Esophagus squamous epithelium (tissue), 5 donors: ENCODE measurements at regions not wholly inside any gene's neighbourhood (a gene's known extent, or its start where the extent isn't known, plus 50 kb on each side); places are given as distances from the start of the nearest gene placed in this dataset.
A peak's percentile ranks its signal among the peaks of the same experiment; 100 is the strongest.
"Not testable (repeated sequence)": the region's sequence is repeated elsewhere in the genome, so short reads cannot be mapped to it uniquely, and the experiment has no call there.

Source experiments
- DNase-seq: peaks from one replicate; lab custom pipeline; 2025; lab: John Stamatoyannopoulos, UW
- H3K27ac ChIP-seq, 4 donors: fragments of 200-600 bp; sonication (generic); one replicate each; pipeline ENCODE4 v1.5.1; 2016 to 2019; ENCODE audit warnings: mild to moderate bottlenecking in 1 of 4
- H3K27me3 ChIP-seq, 4 donors: fragments of 200-600 bp; sonication (generic); 1 replicate in 3 of 4; 2 replicates in 1 of 4; pipeline versions ENCODE4 v1.5.1 to v1.6.0; 2017 to 2021; ENCODE audit warnings: antibody characterized with exemption in 1 of 4
- H3K36me3 ChIP-seq, 3 donors: fragments of 200-600 bp; sonication (generic); one replicate each; pipeline ENCODE4 v1.5.1; 2016 to 2019
- H3K4me1 ChIP-seq, 3 donors: fragments of 200-600 bp; sonication (generic); one replicate each; pipeline ENCODE4 v1.5.1; 2017 to 2019
- H3K4me3 ChIP-seq, 4 donors: fragments of 200-600 bp; sonication (generic); 1 replicate in 3 of 4; 2 replicates in 1 of 4; pipeline ENCODE4 v1.5.1; 2016 to 2019; ENCODE audit warnings: mild to moderate bottlenecking in 2 of 4, moderate library complexity in 1 of 4
- H3K9me3 ChIP-seq, 3 donors: fragments of 200-600 bp; sonication (generic); one replicate each; pipeline ENCODE4 v1.5.1; 2016 to 2019
- CTCF ChIP-seq, 6 experiments: fragments of 450-650 bp in 4 of 6; fragments of 200-600 bp in 2 of 6; sonication (generic) in 2 of 6; IDR thresholded peaks; one replicate each; pipeline ENCODE4 v1.5.1; 2016 to 2019; ENCODE audit warnings: antibody characterized with exemption in 6 of 6, mild to moderate bottlenecking in 4 of 6, moderate library complexity in 4 of 6
- POLR2A ChIP-seq, 4 donors: fragments of 450-650 bp; IDR thresholded peaks; one replicate each; pipeline ENCODE4 v1.6.1; 2017; ENCODE audit warnings: antibody characterized with exemption in 4 of 4, mild to moderate bottlenecking in 4 of 4, moderate library complexity in 3 of 4
- WGBS, 2 donors: methylation state at CpG; one replicate each; pipeline ENCODE4 v1.1.5; 2018; 5-methylcytosine and 5-hydroxymethylcytosine counted together
- intact Hi-C: fragments of 100-400 bp; cut with DNase I; formaldehyde crosslinking; loops from one replicate; pipeline ENCODE4 v1.15.0; 2022
- donor health status: DM: yes; HTN: yes; CAD: no.

DNA sequence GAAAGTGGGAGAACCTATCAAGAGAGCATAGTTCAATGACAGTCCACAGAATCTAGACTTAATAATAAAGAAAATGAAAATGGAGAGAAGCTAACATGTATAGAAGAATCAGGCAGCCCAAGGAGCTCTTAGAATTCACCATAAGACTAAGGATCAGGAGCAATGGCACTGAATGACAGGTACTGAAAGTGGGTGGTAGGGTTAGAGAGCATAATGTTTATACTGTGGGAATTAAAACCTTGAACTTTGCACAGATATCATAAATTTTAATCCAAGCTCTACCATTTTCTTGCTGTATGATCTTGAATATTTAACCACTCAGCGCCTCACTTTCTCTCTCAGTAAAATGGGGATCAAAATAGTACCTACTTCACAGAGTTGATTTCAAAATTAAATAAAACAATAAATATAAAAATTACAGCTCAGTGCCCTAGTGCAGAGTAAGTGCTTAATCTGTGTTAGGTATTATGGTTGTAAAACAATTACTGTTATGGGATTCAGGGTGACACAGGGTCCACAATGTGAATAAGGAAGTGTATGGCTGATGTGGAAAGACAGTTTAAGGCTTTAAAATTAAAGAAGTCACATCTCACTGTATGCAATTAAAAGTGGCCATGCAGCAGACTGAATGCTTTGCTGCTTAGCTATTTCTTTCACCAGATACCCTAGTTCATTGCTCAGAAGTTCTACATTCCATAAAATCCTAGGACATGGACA lies 319.8 kb downstream of the HINT1 start:
- Histone ChIP-seq H3K9me3 (no peaks in the 10 kb centered on the region), H3K27me3 (no peaks in the 10 kb centered on the region), H3K4me3 (no peak overlapping the region), H3K27ac (no peak overlapping the region), H3K36me3 (no peaks in the 10 kb centered on the region), H3K4me1 (no peaks in the 10 kb centered on the region)
- DNase-seq: no peak
- 32 to 46% methylated on average over 1 of the region's 1 CpG for WGBS, 2 donors
- intact Hi-C loops: no loop called here
- no peak for TF ChIP-seq POLR2A (IDR thresholded peaks at IDR 0.05)
- no peak for TF ChIP-seq CTCF (IDR thresholded peaks at IDR 0.05)

GRCh38 chr5:130836729-130837649 lies 328.1 kb downstream of the HINT1 start:
- no peak for TF ChIP-seq POLR2A (IDR thresholded peaks at IDR 0.05)
- Histone ChIP-seq H3K4me1 (peaks cover 0 to 6% (median 3%) of the 10 kb centered on the region in 3 donors), H3K27ac (no peak overlapping the region), H3K27me3 (no peaks in the 10 kb centered on the region), H3K36me3 (no peaks in the 10 kb centered on the region), H3K4me3 (peak overlapping the region; percentile 7 to 60 (median 24)), H3K9me3 (no peaks in the 10 kb centered on the region)
- intact Hi-C loops: no loop called here
- whole genome bisulfite sequencing, 2 donors: 32 to 34% methylated on average over 6 of the region's 6 CpGs
- DNase-seq: no peak

DNA sequence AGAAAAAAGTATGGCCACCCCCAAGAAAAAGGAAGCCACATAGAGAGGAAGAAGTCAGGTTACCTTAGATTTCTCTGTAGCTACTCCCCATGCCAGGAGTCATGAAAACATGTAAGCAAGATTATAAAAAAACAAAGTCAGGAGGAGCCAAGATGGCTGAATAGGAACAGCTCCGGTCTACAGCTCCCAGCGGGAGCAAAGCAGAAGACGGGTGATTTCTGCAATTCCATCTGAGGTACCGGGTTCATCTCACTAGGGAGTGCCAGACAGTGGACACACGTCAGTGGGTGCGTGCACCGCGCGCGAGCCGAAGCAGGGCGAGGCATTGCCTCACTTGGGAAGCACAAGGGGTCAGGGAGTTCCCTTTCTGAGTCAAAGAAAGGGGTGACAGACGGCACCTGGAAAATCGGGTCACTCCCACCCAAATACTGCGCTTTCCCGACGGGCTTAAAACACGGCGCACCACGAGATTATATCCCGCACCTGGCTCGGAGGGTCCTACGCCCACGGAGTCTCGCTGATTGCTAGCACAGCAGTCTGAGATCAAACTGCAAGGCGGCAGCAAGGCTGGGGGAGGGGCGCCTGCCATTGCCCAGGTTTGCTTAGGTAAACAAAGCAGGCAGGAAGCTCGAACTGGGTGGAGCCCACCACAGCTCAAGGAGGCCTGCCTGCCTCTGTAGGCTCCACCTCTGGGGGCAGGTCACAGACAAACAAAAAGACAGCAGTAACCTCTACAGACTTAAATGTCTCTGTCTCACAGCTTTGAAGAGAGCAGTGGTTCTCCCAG lies 347.3 kb downstream of the HINT1 start:
- H3K4me1 ChIP-seq, H3K27me3 ChIP-seq, H3K27ac ChIP-seq, DNase-seq, H3K36me3 ChIP-seq, intact Hi-C loops, H3K9me3 ChIP-seq, H3K4me3 ChIP-seq: not testable (repeated sequence)
- 85 to 96% methylated on average over 13 to 14 of the region's 28 CpGs for WGBS, 2 donors

DNA sequence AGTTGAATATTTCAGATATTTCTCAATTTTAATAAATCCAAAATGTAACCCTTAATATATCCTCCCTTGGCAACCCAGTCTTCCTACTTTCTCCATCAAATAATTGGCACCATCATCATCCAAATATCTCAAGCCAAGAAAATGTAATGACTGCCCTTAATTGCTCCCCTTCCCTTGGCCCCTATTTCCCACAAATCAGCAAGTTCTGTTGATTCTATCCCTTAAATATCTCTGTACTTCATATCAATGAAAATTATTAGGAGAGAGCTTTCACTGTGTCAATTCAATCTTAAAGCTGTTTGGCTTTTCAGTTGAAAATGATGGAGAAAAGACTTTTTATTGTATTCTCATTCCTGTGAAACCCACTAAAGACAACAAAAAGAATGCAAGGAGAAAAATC lies 349.8 kb downstream of the HINT1 start:
- H3K4me3 ChIP-seq: no peak overlapping the region
- no peak for DNase-seq
- H3K4me1 ChIP-seq: no peaks in the 10 kb centered on the region
- H3K9me3 ChIP-seq: no peaks in the 10 kb centered on the region
- no peaks in the 10 kb centered on the region for H3K27me3 ChIP-seq
- intact Hi-C loops: no loop called here
- no peak overlapping the region for H3K27ac ChIP-seq
- no peaks in the 10 kb centered on the region for H3K36me3 ChIP-seq
- TF ChIP-seq CTCF (IDR thresholded peaks at IDR 0.05) (no peak), POLR2A (IDR thresholded peaks at IDR 0.05) (no peak)

DNA sequence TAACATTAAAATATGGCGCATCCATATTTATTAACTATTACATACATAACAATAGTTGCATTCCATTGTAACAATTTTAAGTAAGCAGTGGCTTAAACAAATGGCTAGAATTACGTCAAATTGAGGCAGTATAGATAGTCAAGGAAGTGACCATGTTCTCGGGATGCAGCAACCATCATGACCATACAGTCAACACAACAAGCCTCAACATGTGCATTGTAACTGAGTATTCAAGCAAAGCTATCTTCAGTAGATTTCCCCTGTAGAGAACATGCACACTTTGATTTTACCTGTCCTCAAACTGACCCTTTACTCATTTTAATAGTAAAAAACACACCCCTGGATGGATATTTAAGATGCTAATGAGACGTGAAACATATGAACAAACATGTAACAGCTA lies 356.4 kb downstream of the HINT1 start:
- Histone ChIP-seq H3K9me3 (no peaks in the 10 kb centered on the region), H3K4me1 (no peaks in the 10 kb centered on the region)
- TF ChIP-seq POLR2A (IDR thresholded peaks at IDR 0.05) (no peak), CTCF (IDR thresholded peaks at IDR 0.05) (no peak)

More for the DNA sequence above, 356.4 kb downstream of the HINT1 start:
- Histone ChIP-seq H3K36me3 (no peaks in the 10 kb centered on the region), H3K27ac (no peak overlapping the region), H3K4me3 (no peak overlapping the region), H3K27me3 (no peaks in the 10 kb centered on the region)
- no peak for DNase-seq
- WGBS, 2 donors: 76 to 79% methylated on average over 4 of the region's 4 CpGs
- intact Hi-C loops: no loop called here
